Natural killer cell treated with Interleukin-12 subunit alpha and Interleukin-12 subunit beta and Interleukin-15 and Interleukin-18, amount 100 ng/mL, for 72 hours (primary cell): ENCODE measurements at regions not wholly inside any gene's neighbourhood (a gene's known extent, or its start where the extent isn't known, plus 50 kb on each side); places are given as distances from the start of the nearest gene placed in this dataset.

Source experiments
- ATAC-seq, 2 donors: fragments of 150-1000 bp; cut with Tn5 transposase in 1 of 2; sonication (Bioruptor Pico), chemical (Tn5 transposase) in 1 of 2; 2 replicates each; pipeline ENCODE4 v1.10.0; 2021
- DNase-seq: peaks from one replicate; pipeline ENCODE4 v3.0.0; 2022; ENCODE audit warnings: low spot score
- H3K27ac Mint-ChIP-seq, 2 donors: 1 replicate in 1 of 2; 2 replicates in 1 of 2; pipeline ENCODE4 v1.8.0; 2022; ENCODE audit warnings: mixed read lengths in 2 of 2, mild to moderate bottlenecking in 1 of 2, moderate library complexity in 1 of 2
- H3K27me3 Mint-ChIP-seq, 2 donors: 1 replicate in 1 of 2; 2 replicates in 1 of 2; pipeline ENCODE4 v1.8.0; 2022; ENCODE audit warnings: mixed read lengths in 2 of 2
- H3K36me3 Mint-ChIP-seq: one replicate; pipeline ENCODE4 v1.8.0; 2022; ENCODE audit warnings: mixed read lengths
- H3K4me1 Mint-ChIP-seq, 2 donors: 1 replicate in 1 of 2; 2 replicates in 1 of 2; pipeline ENCODE4 v1.8.0; 2022; ENCODE audit warnings: low read depth in 2 of 2, mixed read lengths in 2 of 2, mild to moderate bottlenecking in 1 of 2
- H3K4me3 Mint-ChIP-seq: one replicate; pipeline ENCODE4 v1.8.0; 2022; ENCODE audit warnings: mixed read lengths
- H3K9me3 Mint-ChIP-seq: 2 replicates; pipeline ENCODE4 v1.8.0; 2022; ENCODE audit warnings: mixed read lengths

DNA sequence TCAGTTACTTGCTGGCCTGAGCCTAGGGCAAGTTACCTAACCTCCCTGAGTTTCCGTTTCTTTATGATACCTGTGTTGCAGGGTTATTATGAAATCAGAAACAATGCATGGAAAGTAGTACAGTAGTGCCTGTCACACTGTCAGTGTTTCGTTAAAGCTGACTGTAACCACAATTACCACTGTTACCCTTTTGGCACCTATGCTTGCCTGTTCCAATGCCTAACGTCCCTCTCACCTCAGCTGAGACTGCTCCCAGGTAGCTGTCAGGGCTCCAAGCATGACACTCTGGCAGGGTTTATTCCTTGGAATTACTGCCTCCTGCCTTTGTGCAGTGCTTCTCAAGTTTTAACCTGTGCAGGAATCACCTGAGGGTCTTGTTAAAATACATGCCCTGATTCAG, 135.2 kb upstream of the RBMS1 start:
- DNase-seq (no peak), ATAC-seq (peak in 1 of 2 donors; percentile 24)
- Mint-ChIP-seq H3K36me3 (peaks cover 5% of the 10 kb centered on the region), H3K27me3 (peaks cover 3 to 17% of the 10 kb centered on the region in 2 donors), H3K4me1 (no peaks in the 10 kb centered on the region), H3K9me3 (peaks cover 3% of the 10 kb centered on the region), H3K27ac (no peak overlapping the region), H3K4me3 (no peak overlapping the region)

- Mint-ChIP-seq H3K27me3 (peaks cover 8 to 17% of the 10 kb centered on the region in 2 donors), H3K4me3 (no peak overlapping the region), H3K9me3 (no peaks in the 10 kb centered on the region), H3K4me1 (no peaks in the 10 kb centered on the region), H3K27ac (no peak overlapping the region), H3K36me3 (no peaks in the 10 kb centered on the region)
- DNase-seq (no peak), ATAC-seq (no peak)
Measured at GRCh38 chr2:160630801-160631590, 137.4 kb upstream of the RBMS1 start.

GRCh38 chr2:160632084-160632975, 138.7 kb upstream of the RBMS1 start:
- H3K4me1 Mint-ChIP-seq: no peaks in the 10 kb centered on the region
- no peaks in the 10 kb centered on the region for H3K36me3 Mint-ChIP-seq
- H3K27ac Mint-ChIP-seq: no peak overlapping the region
- no peak overlapping the region for H3K4me3 Mint-ChIP-seq
- peaks cover 16 to 22% of the 10 kb centered on the region in 2 donors for H3K27me3 Mint-ChIP-seq
- DNase-seq: no peak
- no peak for ATAC-seq
- peaks cover under 1% of the 10 kb centered on the region for H3K9me3 Mint-ChIP-seq

- Mint-ChIP-seq H3K36me3 (peaks cover 9% of the 10 kb centered on the region), H3K9me3 (peaks cover 9% of the 10 kb centered on the region), H3K27me3 (peaks cover 19 to 28% of the 10 kb centered on the region in 2 donors), H3K4me1 (no peaks in the 10 kb centered on the region), H3K4me3 (no peak overlapping the region), H3K27ac (no peak overlapping the region)
- DNase-seq (no peak), ATAC-seq (no peak)
Measured at GRCh38 chr2:160634436-160634835, 140.8 kb upstream of the RBMS1 start.

DNA sequence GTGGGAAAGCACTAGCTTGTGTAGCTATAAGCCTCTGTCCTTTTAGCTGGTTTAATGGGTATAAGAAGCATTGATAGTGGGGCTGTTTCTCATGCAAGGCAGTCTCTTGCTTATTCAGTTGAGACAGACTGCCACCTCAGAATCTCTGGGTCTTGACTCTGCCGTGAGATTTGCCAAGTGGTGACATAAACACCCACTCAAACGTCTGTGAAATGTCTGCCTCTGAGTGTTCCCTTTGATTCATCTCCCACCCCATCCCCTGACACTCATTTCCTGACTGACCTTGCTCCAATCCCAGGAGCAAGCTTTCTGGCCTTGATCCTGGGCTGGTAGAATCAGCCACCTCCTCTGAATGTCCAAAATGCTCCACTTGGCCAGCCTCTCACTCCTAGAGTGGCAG, 141.9 kb upstream of the RBMS1 start:
- H3K27ac Mint-ChIP-seq: no peak overlapping the region

GRCh38 chr2:160639472-160639871, 145.9 kb upstream of the RBMS1 start:
- Mint-ChIP-seq H3K4me3 (no peak overlapping the region), H3K9me3 (peaks cover 17% of the 10 kb centered on the region), H3K4me1 (no peaks in the 10 kb centered on the region), H3K27ac (no peak overlapping the region), H3K36me3 (peaks cover 23% of the 10 kb centered on the region), H3K27me3 (peaks cover 16 to 29% of the 10 kb centered on the region in 2 donors)
- no peak for ATAC-seq
- no peak for DNase-seq

More for the DNA sequence above, 141.9 kb upstream of the RBMS1 start:
- DNase-seq: no peak
- Mint-ChIP-seq H3K4me1 (no peaks in the 10 kb centered on the region), H3K9me3 (peaks cover 15% of the 10 kb centered on the region), H3K27me3 (peaks cover 21 to 37% of the 10 kb centered on the region in 2 donors), H3K36me3 (peaks cover 19% of the 10 kb centered on the region), H3K4me3 (no peak overlapping the region)
- no peak for ATAC-seq

GRCh38 chr2:160646684-160647444, 153.3 kb upstream of the RBMS1 start:
- peaks cover 0 to 7% of the 10 kb centered on the region in 2 donors for H3K27me3 Mint-ChIP-seq
- no peaks in the 10 kb centered on the region for H3K9me3 Mint-ChIP-seq
- no peak for ATAC-seq
- H3K36me3 Mint-ChIP-seq: no peaks in the 10 kb centered on the region
- no peak for DNase-seq
- H3K4me3 Mint-ChIP-seq: no peak overlapping the region
- H3K4me1 Mint-ChIP-seq: peaks cover 0 to 5% of the 10 kb centered on the region in 2 donors
- no peak overlapping the region for H3K27ac Mint-ChIP-seq

- no peak for DNase-seq
- no peaks in the 10 kb centered on the region for H3K36me3 Mint-ChIP-seq
Measured at GRCh38 chr2:160647967-160648685, 154.5 kb upstream of the RBMS1 start.

GRCh38 chr2:160649698-160650097, 156.1 kb upstream of the RBMS1 start:
- DNase-seq (no peak), ATAC-seq (no peak)
- H3K4me3 Mint-ChIP-seq: no peak overlapping the region
- no peaks in the 10 kb centered on the region for H3K36me3 Mint-ChIP-seq
- peaks cover 11 to 18% of the 10 kb centered on the region in 2 donors for H3K4me1 Mint-ChIP-seq
- H3K27ac Mint-ChIP-seq: no peak overlapping the region
- no peaks in the 10 kb centered on the region for H3K9me3 Mint-ChIP-seq
- peaks cover 0 to 7% of the 10 kb centered on the region in 2 donors for H3K27me3 Mint-ChIP-seq

More at GRCh38 chr2:160647967-160648685, 154.5 kb upstream of the RBMS1 start:
- Mint-ChIP-seq H3K27me3 (peaks cover 0 to 7% of the 10 kb centered on the region in 2 donors), H3K4me3 (no peak overlapping the region), H3K4me1 (peaks cover 11 to 18% of the 10 kb centered on the region in 2 donors), H3K9me3 (no peaks in the 10 kb centered on the region), H3K27ac (no peak overlapping the region)
- ATAC-seq: peak; percentile 5 to 12

DNA sequence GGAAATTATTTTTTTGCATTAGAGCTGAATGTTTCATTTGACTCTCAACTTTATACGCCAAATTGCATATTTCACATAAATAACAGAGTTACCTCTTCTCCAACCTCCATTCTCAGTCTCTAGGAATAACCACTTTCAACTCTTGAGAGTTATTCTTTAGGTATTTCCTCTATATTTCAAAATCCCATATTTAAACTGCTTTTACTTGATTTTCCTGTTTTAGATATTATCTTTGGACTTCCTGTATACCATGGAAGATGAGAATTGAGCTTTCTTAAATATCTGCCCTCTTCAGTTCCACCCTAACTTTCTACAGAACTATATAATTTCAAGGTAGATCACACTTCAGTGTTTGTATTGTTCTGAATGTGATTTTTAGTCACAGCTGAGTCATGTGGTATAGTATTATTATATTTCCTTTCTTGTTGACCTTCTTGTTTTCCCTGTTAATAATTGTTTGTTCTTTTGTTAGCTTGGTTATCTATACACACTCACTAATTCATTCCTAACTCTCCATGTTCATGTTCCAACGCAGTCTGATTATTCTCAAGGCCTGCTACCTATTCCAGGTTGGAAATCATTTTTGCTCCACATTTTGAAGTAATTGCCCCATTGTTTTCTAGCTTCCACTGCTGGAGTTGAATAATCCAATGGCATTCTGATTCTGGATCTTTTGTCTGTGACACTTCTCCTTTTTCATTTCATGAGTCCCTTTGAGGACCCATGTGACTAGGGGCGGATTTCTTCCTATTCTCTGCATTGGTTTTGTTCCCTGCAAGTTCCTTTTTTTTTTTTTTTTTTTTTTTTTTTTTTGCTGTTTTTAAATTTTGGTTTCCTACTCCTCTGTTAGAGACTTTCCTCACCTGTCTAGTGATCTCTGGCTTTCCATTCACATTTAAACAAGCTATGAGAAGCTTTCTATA, 156.8 kb upstream of the RBMS1 start:
- Mint-ChIP-seq H3K4me1 (peaks cover 11 to 18% of the 10 kb centered on the region in 2 donors), H3K4me3 (no peak overlapping the region), H3K36me3 (no peaks in the 10 kb centered on the region), H3K27ac (no peak overlapping the region), H3K9me3 (no peaks in the 10 kb centered on the region), H3K27me3 (peaks cover 0 to 7% of the 10 kb centered on the region in 2 donors)
- ATAC-seq: no peak
- no peak for DNase-seq

- no peak for DNase-seq
- H3K9me3 Mint-ChIP-seq: no peaks in the 10 kb centered on the region
- ATAC-seq: no peak
- H3K4me3 Mint-ChIP-seq: peak overlapping the region; percentile 40
- no peaks in the 10 kb centered on the region for H3K36me3 Mint-ChIP-seq
- H3K4me1 Mint-ChIP-seq: peaks cover 11 to 18% of the 10 kb centered on the region in 2 donors
- H3K27ac Mint-ChIP-seq: peak overlapping the region; percentile 9 to 12
- H3K27me3 Mint-ChIP-seq: peaks cover 1 to 9% of the 10 kb centered on the region in 2 donors
Measured at GRCh38 chr2:160651416-160652200, 158.0 kb upstream of the RBMS1 start.
